HepG2 (cell line): ENCODE measurements at regions not wholly inside any gene's neighbourhood (a gene's known extent, or its start where the extent isn't known, plus 50 kb on each side); places are given as distances from the start of the nearest gene placed in this dataset.

ENCODE experiments used
- ATAC-seq: fragments of 200-7000 bp; cut with Tn5 transposase; 3 replicates; pipeline ENCODE4 v1.9.1; 2020; ENCODE audit warnings: mild to moderate bottlenecking, moderate library complexity
- BruUV-seq: library from RNA; stranded (reverse); fragments of 400-500 nt; replicated peaks from 2 replicates; lab custom pipeline; 2021; lab: Mats Ljungman, UMichigan
- CTCF ChIA-PET: fragments of 300-600 bp; formaldehyde crosslinking; extraction: SDS; loops from one replicate; lab custom pipeline; 2021; ENCODE audit warnings: low total read pairs, inconsistent platforms, low intra/inter-chr PET ratio; lab: Yijun Ruan, JAX
- POLR2A ChIA-PET: fragments of 350-600 bp; sonication (Branson Sonifier 250); formaldehyde crosslinking; loops from one replicate; lab custom pipeline; 2020; ENCODE audit warnings: antibody characterized with exemption, inconsistent platforms; lab: Yijun Ruan, JAX
- DNase-seq: peaks from one replicate; pipeline ENCODE4 v3.0.0-alpha.2; 2015; ENCODE audit warnings: low spot score
- FAIRE-seq: peaks from 3 replicates; lab custom pipeline; 2011; peaks lifted over from hg19 to GRCh38; lab: Jason Lieb, UNC
- H2AFZ ChIP-seq: one replicate; pipeline ENCODE4 v1.6.1; 2011; ENCODE audit warnings: low read length, inconsistent platforms
- H3K27ac ChIP-seq: fragments of 300-600 bp; 3 replicates; pipeline ENCODE4 v1.8.0; 2011; ENCODE audit warnings: mixed run types, mild to moderate bottlenecking, mixed read lengths, low read length, inconsistent platforms; ENCODE audit not compliant: insufficient read depth; ENCODE audit errors: extremely low read length
- H3K27me3 ChIP-seq, 2 experiments: fragments of 200-600 bp in 1 of 2; 2 replicates in 1 of 2; 3 replicates in 1 of 2; pipeline versions ENCODE4 v1.6.0 to v1.8.0; 2011; ENCODE audit warnings: low read length in 2 of 2, mild to moderate bottlenecking in 2 of 2, moderate library complexity in 2 of 2, inconsistent platforms in 1 of 2; ENCODE audit not compliant: insufficient read depth in 2 of 2, control insufficient read depth in 1 of 2
- H3K36me3 ChIP-seq, 2 experiments: fragments of 200-600 bp in 1 of 2; replicated peaks in 1 of 2; 2 replicates in 1 of 2; 3 replicates in 1 of 2; pipeline versions ENCODE4 v1.5.1 to v1.8.0; 2011; ENCODE audit warnings: low read length in 2 of 2, inconsistent platforms in 1 of 2; ENCODE audit not compliant: insufficient read depth in 2 of 2, control insufficient read depth in 1 of 2
- H3K4me1 ChIP-seq: 2 replicates; pipeline ENCODE4 v1.5.1; 2012; ENCODE audit warnings: low read length, inconsistent platforms; ENCODE audit not compliant: insufficient read depth
- H3K4me2 ChIP-seq: 2 replicates; pipeline ENCODE4 v1.6.0; 2011; ENCODE audit warnings: low read depth, low read length, inconsistent platforms
- H3K4me3 ChIP-seq, 3 experiments: fragments of 200-600 bp in 1 of 3; sonication (generic), shearing (Covaris generic) in 1 of 3; replicated peaks in 1 of 3; 2 replicates each; pipeline ENCODE4 v1.5.1; 2011 to 2016; ENCODE audit warnings: low read length in 3 of 3, inconsistent platforms in 2 of 3, low read depth in 2 of 3, mild to moderate bottlenecking in 2 of 3, control low read depth in 1 of 3, mixed read lengths in 1 of 3; ENCODE audit not compliant: insufficient read depth in 1 of 3
- H3K79me2 ChIP-seq: one replicate; pipeline ENCODE4 v1.6.1; 2011; ENCODE audit warnings: low read length, inconsistent platforms; ENCODE audit not compliant: insufficient read depth
- H3K9ac ChIP-seq: 2 replicates; pipeline ENCODE4 v1.6.0; 2011; ENCODE audit warnings: mild to moderate bottlenecking, low read depth, low read length, inconsistent platforms; ENCODE audit not compliant: insufficient read depth
- H3K9me3 ChIP-seq: 2 replicates; pipeline ENCODE4 v1.5.1; 2012; ENCODE audit warnings: mild to moderate bottlenecking, low read length
- H4K20me1 ChIP-seq: 2 replicates; pipeline ENCODE4 v1.6.0; 2011; ENCODE audit warnings: inconsistent platforms, mild to moderate bottlenecking, low read length, moderate library complexity; ENCODE audit not compliant: insufficient read depth
- BORCS8-MEF2B ChIP-seq: sonication (generic); formaldehyde crosslinking; IDR thresholded peaks from 2 replicates; pipeline ENCODE4 v1.8.0; 2022; ENCODE audit warnings: mild to moderate bottlenecking, missing genetic modification reagents
- CHD4 ChIP-seq: fragments of 200-600 bp; sonication (generic); IDR thresholded peaks from 2 replicates; pipeline ENCODE4 v1.7.0; 2017; ENCODE audit warnings: mild to moderate bottlenecking, low read length, borderline replicate concordance
- FLYWCH1 ChIP-seq: sonication (generic); formaldehyde crosslinking; IDR thresholded peaks from 2 replicates; pipeline ENCODE4 v1.8.1; 2023; ENCODE audit warnings: mild to moderate bottlenecking, missing genetic modification reagents
- FOSL2 ChIP-seq: sonication (generic); formaldehyde crosslinking; IDR thresholded peaks from 2 replicates; pipeline ENCODE4 v1.4.0; 2020; ENCODE audit warnings: missing genetic modification reagents
- KDM2A ChIP-seq: sonication (generic); formaldehyde crosslinking; IDR thresholded peaks from 2 replicates; pipeline ENCODE4 v1.4.0; 2020; ENCODE audit warnings: low read depth, missing genetic modification reagents, borderline replicate concordance
- REPIN1 ChIP-seq: sonication (generic); formaldehyde crosslinking; IDR thresholded peaks from 2 replicates; pipeline ENCODE4 v1.8.0; 2022; ENCODE audit warnings: missing genetic modification reagents, low read depth, mild to moderate bottlenecking, borderline replicate concordance
- ZBTB7A ChIP-seq: sonication (generic); formaldehyde crosslinking; IDR thresholded peaks from 2 replicates; pipeline ENCODE4 v1.8.0; 2022; ENCODE audit warnings: mild to moderate bottlenecking, missing genetic modification reagents
- ZNF605 ChIP-seq: sonication (generic); formaldehyde crosslinking; IDR thresholded peaks from 2 replicates; pipeline ENCODE4 v1.8.0; 2022; ENCODE audit warnings: mild to moderate bottlenecking, missing genetic modification reagents
- ZNF644 ChIP-seq: IDR thresholded peaks from 2 replicates; pipeline ENCODE4 v1.6.1; 2016; ENCODE audit warnings: low read depth
- ZNF776 ChIP-seq: sonication (generic); formaldehyde crosslinking; IDR thresholded peaks from 2 replicates; pipeline ENCODE4 v1.4.0; 2020; ENCODE audit warnings: mild to moderate bottlenecking, missing genetic modification reagents
- ZNF777 ChIP-seq: sonication (generic); formaldehyde crosslinking; IDR thresholded peaks from 2 replicates; pipeline ENCODE4 v1.4.0; 2020; ENCODE audit warnings: missing genetic modification reagents
- WGBS: methylation state at CpG from one replicate; pipeline ENCODE4 v1.1.6; 2017; ENCODE audit warnings: low lambda C conversion rate; 5-methylcytosine and 5-hydroxymethylcytosine counted together
- in situ Hi-C: cut with HindIII; loops from 2 replicates; pipeline ENCODE4 v1.10.0; 2017; ENCODE audit warnings: low pct_unique_long_range_greater_than_20kb; ENCODE audit not compliant: extremely low pct_ligation_motif_present
- intact Hi-C: fragments of 100-400 bp; cut with micrococcal nuclease; formaldehyde crosslinking; loops from one replicate; pipeline ENCODE4 v1.10.0; 2022; ENCODE audit not compliant: unreplicated experiment
- TF ChIP-seq, protein P1 (sequence below): IDR thresholded peaks from 2 replicates; pipeline ENCODE4 v1.6.1; 2012; ENCODE audit warnings: low read length, improper control_type of control experiment
- TF ChIP-seq, protein P2 (sequence below): IDR thresholded peaks from 2 replicates; pipeline ENCODE4 v1.6.1; 2016; ENCODE audit warnings: missing compliant biosample characterization, missing genetic modification reagents, borderline replicate concordance

DNA sequence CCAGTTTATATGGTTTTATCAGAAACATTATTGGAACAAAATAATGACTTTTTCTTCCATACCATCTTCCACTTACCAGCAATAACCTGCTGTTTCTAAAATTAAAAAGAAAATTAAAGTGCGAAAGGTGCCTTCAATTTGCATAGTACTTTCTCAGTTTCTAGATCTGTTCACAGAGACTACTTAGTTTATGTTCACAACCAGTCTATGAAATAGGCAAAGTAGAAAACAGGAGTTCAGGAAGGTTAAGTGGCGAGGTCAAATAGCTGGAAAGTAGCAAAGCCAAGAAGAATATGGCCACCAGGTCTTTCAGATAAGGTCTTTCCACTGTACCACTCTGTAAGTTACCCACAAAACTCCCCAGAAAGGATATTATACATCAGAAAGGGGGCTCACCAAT lies 63.3 kb downstream of the BMP4 start:
- CTCF ChIA-PET, result no interaction called here
- 100% methylated on average over 2 of the region's 2 CpGs for WGBS

More for the DNA sequence above, 63.3 kb downstream of the BMP4 start:
- H3K36me3 ChIP-seq, result no peaks in the 10 kb centered on the region
- no peak overlapping the region for H3K4me3 ChIP-seq
- POLR2A ChIA-PET, result no interaction called here
- peaks cover 46% of the 10 kb centered on the region for H3K4me1 ChIP-seq
- no peak for DNase-seq
- intact Hi-C loops, result no loop called here
- BruUV-seq, result no TSS peak
- no peak overlapping the region for H3K27ac ChIP-seq
- H3K9ac ChIP-seq, result no peak overlapping the region
- no peaks in the 10 kb centered on the region for H3K27me3 ChIP-seq
- H2AFZ ChIP-seq, result no peak overlapping the region
- H4K20me1 ChIP-seq, result no peaks in the 10 kb centered on the region
- TF ChIP-seq ZBTB7A, result no peak
- TF ChIP-seq, protein P1, sequence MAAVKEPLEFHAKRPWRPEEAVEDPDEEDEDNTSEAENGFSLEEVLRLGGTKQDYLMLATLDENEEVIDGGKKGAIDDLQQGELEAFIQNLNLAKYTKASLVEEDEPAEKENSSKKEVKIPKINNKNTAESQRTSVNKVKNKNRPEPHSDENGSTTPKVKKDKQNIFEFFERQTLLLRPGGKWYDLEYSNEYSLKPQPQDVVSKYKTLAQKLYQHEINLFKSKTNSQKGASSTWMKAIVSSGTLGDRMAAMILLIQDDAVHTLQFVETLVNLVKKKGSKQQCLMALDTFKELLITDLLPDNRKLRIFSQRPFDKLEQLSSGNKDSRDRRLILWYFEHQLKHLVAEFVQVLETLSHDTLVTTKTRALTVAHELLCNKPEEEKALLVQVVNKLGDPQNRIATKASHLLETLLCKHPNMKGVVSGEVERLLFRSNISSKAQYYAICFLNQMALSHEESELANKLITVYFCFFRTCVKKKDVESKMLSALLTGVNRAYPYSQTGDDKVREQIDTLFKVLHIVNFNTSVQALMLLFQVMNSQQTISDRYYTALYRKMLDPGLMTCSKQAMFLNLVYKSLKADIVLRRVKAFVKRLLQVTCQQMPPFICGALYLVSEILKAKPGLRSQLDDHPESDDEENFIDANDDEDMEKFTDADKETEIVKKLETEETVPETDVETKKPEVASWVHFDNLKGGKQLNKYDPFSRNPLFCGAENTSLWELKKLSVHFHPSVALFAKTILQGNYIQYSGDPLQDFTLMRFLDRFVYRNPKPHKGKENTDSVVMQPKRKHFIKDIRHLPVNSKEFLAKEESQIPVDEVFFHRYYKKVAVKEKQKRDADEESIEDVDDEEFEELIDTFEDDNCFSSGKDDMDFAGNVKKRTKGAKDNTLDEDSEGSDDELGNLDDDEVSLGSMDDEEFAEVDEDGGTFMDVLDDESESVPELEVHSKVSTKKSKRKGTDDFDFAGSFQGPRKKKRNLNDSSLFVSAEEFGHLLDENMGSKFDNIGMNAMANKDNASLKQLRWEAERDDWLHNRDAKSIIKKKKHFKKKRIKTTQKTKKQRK, result no peak
- TF ChIP-seq BORCS8-MEF2B (CRISPR knock-in tag), result no peak
- TF ChIP-seq REPIN1, result no peak
- TF ChIP-seq CHD4, result no peak
- no peak for TF ChIP-seq ZNF605 (CRISPR knock-in tag)
- TF ChIP-seq, protein P2, sequence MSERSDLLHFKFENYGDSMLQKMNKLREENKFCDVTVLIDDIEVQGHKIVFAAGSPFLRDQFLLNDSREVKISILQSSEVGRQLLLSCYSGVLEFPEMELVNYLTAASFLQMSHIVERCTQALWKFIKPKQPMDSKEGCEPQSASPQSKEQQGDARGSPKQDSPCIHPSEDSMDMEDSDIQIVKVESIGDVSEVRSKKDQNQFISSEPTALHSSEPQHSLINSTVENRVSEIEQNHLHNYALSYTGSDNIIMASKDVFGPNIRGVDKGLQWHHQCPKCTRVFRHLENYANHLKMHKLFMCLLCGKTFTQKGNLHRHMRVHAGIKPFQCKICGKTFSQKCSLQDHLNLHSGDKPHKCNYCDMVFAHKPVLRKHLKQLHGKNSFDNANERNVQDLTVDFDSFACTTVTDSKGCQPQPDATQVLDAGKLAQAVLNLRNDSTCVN (CRISPR knock-in tag), result no peak
- TF ChIP-seq FOSL2 (CRISPR knock-in tag), result no peak
- no peak for TF ChIP-seq ZNF777 (CRISPR knock-in tag)
- TF ChIP-seq ZNF776 (CRISPR knock-in tag), result no peak
- no peak for TF ChIP-seq FLYWCH1 (CRISPR knock-in tag)
- TF ChIP-seq KDM2A (CRISPR knock-in tag), result no peak
- no peak for TF ChIP-seq ZNF644
- TF ChIP-seq, all 625 proteins: peak for 0
- Histone ChIP-seq H3K4me2 (no peak overlapping the region), H3K79me2 (no peaks in the 10 kb centered on the region), H3K9me3 (no peaks in the 10 kb centered on the region)
- in situ Hi-C loops, result no loop called here
- ATAC-seq (no peak), FAIRE-seq (no peak)
